ENCODE measurements at regions not wholly inside any gene's neighbourhood (a gene's known extent, or its start where the extent isn't known, plus 50 kb on each side); places are given as distances from the start of the nearest gene placed in this dataset.

- H3K79me2 ChIP-seq (ENCODE audit: insufficient read depth, low read length): no peaks in the 10 kb centered on the region
- no peak overlapping the region for H3K4me3 ChIP-seq (ENCODE audit: insufficient read depth, low read depth, low read length)
- no peak overlapping the region for H3K27ac Mint-ChIP-seq (ENCODE audit: unreplicated experiment)
- H3K4me3 Mint-ChIP-seq (ENCODE audit: unreplicated experiment): no peak overlapping the region
- no peak overlapping the region for H3K9ac ChIP-seq (ENCODE audit: low read length)
- FAIRE-seq (no peak), DNase-seq (ENCODE audit: low read depth) (no peak)
- no peak overlapping the region for H2AFZ ChIP-seq (ENCODE audit: low read depth, low read length)
- no peak overlapping the region for H3K27ac ChIP-seq (ENCODE audit: low read depth, low read length)
- H3K36me3 Mint-ChIP-seq (ENCODE audit: low read depth, unreplicated experiment): no peaks in the 10 kb centered on the region
- H3K27me3 Mint-ChIP-seq (ENCODE audit: low read depth, unreplicated experiment): no peaks in the 10 kb centered on the region
- TF ChIP-seq, protein P1, sequence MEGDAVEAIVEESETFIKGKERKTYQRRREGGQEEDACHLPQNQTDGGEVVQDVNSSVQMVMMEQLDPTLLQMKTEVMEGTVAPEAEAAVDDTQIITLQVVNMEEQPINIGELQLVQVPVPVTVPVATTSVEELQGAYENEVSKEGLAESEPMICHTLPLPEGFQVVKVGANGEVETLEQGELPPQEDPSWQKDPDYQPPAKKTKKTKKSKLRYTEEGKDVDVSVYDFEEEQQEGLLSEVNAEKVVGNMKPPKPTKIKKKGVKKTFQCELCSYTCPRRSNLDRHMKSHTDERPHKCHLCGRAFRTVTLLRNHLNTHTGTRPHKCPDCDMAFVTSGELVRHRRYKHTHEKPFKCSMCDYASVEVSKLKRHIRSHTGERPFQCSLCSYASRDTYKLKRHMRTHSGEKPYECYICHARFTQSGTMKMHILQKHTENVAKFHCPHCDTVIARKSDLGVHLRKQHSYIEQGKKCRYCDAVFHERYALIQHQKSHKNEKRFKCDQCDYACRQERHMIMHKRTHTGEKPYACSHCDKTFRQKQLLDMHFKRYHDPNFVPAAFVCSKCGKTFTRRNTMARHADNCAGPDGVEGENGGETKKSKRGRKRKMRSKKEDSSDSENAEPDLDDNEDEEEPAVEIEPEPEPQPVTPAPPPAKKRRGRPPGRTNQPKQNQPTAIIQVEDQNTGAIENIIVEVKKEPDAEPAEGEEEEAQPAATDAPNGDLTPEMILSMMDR (IDR thresholded peaks at IDR 0.05; ENCODE audit: insufficient read depth, low read depth, low read length): no peak
- TF ChIP-seq EZH2 (IDR thresholded peaks at IDR 0.05; ENCODE audit: insufficient read depth, low read length): no peak
- peaks cover 8% of the 10 kb centered on the region for H3K9me3 Mint-ChIP-seq (ENCODE audit: unreplicated experiment)
- no peaks in the 10 kb centered on the region for H4K20me1 ChIP-seq (ENCODE audit: insufficient read depth, low read length)
- no peak overlapping the region for H3K4me2 ChIP-seq (ENCODE audit: low read length)
- H3K9me3 ChIP-seq (ENCODE audit: insufficient read depth, low read depth, low read length): peaks cover 2% of the 10 kb centered on the region
- H3K4me1 Mint-ChIP-seq (ENCODE audit: low read depth, unreplicated experiment): no peaks in the 10 kb centered on the region
- H3K4me1 ChIP-seq (ENCODE audit: insufficient read depth, low read length): no peaks in the 10 kb centered on the region
- H3K27me3 ChIP-seq (ENCODE audit: insufficient read depth, low read length): no peaks in the 10 kb centered on the region
- H3K36me3 ChIP-seq (ENCODE audit: insufficient read depth, low read length): no peaks in the 10 kb centered on the region
These were observed 307.2 kb upstream of the NDN start for GRCh38 chr15:23994273-23994672.

GRCh38 chr15:23998056-23998455, 311.0 kb upstream of the NDN start:
- no peaks in the 10 kb centered on the region for H3K79me2 ChIP-seq (ENCODE audit: insufficient read depth, low read length)
- H3K4me1 ChIP-seq (ENCODE audit: insufficient read depth, low read length): no peaks in the 10 kb centered on the region
- DNase-seq (ENCODE audit: low read depth) (no peak), FAIRE-seq (no peak)
- Mint-ChIP-seq H3K4me3 (ENCODE audit: unreplicated experiment) (no peak overlapping the region), H3K9me3 (ENCODE audit: unreplicated experiment) (peaks cover 8% of the 10 kb centered on the region), H3K36me3 (ENCODE audit: low read depth, unreplicated experiment) (no peaks in the 10 kb centered on the region), H3K27me3 (ENCODE audit: low read depth, unreplicated experiment) (no peaks in the 10 kb centered on the region), H3K27ac (ENCODE audit: unreplicated experiment) (no peak overlapping the region), H3K4me1 (ENCODE audit: low read depth, unreplicated experiment) (no peaks in the 10 kb centered on the region)
- H3K4me3 ChIP-seq (ENCODE audit: insufficient read depth, low read depth, low read length): no peak overlapping the region
- H3K27me3 ChIP-seq (ENCODE audit: insufficient read depth, low read length): no peaks in the 10 kb centered on the region
- TF ChIP-seq, protein P1 (IDR thresholded peaks at IDR 0.05; ENCODE audit: insufficient read depth, low read depth, low read length): no peak
- no peak for TF ChIP-seq EZH2 (IDR thresholded peaks at IDR 0.05; ENCODE audit: insufficient read depth, low read length)
- H3K4me2 ChIP-seq (ENCODE audit: low read length): no peak overlapping the region
- no peak overlapping the region for H3K9ac ChIP-seq (ENCODE audit: low read length)
- H3K27ac ChIP-seq (ENCODE audit: low read depth, low read length): no peak overlapping the region
- no peak overlapping the region for H2AFZ ChIP-seq (ENCODE audit: low read depth, low read length)
- no peaks in the 10 kb centered on the region for H3K36me3 ChIP-seq (ENCODE audit: insufficient read depth, low read length)
- no peaks in the 10 kb centered on the region for H3K9me3 ChIP-seq (ENCODE audit: insufficient read depth, low read depth, low read length)
- no peaks in the 10 kb centered on the region for H4K20me1 ChIP-seq (ENCODE audit: insufficient read depth, low read length)

DNA sequence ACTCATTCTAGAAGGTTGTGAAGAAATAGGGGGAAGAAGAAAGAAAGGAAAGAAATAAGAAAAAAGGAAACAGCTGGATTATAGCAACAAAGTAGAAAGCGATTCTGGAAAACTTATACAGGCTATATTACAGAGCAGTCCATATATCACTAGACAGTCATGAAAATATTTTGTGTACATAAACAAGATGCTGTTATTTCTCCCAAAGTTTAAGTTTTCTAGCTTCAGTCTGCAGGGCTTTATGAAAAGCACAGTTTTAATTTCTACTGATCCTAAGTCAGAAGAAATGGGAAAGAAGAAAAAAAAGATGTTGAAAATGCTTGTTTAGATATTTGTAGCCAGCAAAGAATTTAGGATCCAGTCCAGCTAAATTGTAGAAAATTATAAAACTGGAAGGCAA, 321.4 kb upstream of the NDN start:
- FAIRE-seq: no peak

More for the DNA sequence above, 321.4 kb upstream of the NDN start:
- Histone ChIP-seq H4K20me1 (ENCODE audit: insufficient read depth, low read length) (no peaks in the 10 kb centered on the region), H3K9ac (ENCODE audit: low read length) (no peak overlapping the region), H3K9me3 (ENCODE audit: insufficient read depth, low read depth, low read length) (no peaks in the 10 kb centered on the region), H3K4me2 (ENCODE audit: low read length) (no peak overlapping the region), H3K27ac (ENCODE audit: low read depth, low read length) (no peak overlapping the region), H3K79me2 (ENCODE audit: insufficient read depth, low read length) (no peaks in the 10 kb centered on the region), H3K4me3 (ENCODE audit: insufficient read depth, low read depth, low read length) (no peak overlapping the region), H3K27me3 (ENCODE audit: insufficient read depth, low read length) (no peaks in the 10 kb centered on the region), H2AFZ (ENCODE audit: low read depth, low read length) (no peak overlapping the region), H3K4me1 (ENCODE audit: insufficient read depth, low read length) (no peaks in the 10 kb centered on the region), H3K36me3 (ENCODE audit: insufficient read depth, low read length) (no peaks in the 10 kb centered on the region)
- Mint-ChIP-seq H3K36me3 (ENCODE audit: low read depth, unreplicated experiment) (no peaks in the 10 kb centered on the region), H3K4me3 (ENCODE audit: unreplicated experiment) (no peak overlapping the region), H3K9me3 (ENCODE audit: unreplicated experiment) (peaks cover 6% of the 10 kb centered on the region), H3K27ac (ENCODE audit: unreplicated experiment) (no peak overlapping the region), H3K4me1 (ENCODE audit: low read depth, unreplicated experiment) (peaks cover 4% of the 10 kb centered on the region), H3K27me3 (ENCODE audit: low read depth, unreplicated experiment) (no peaks in the 10 kb centered on the region)
- DNase-seq (ENCODE audit: low read depth): no peak
- no peak for TF ChIP-seq EZH2 (IDR thresholded peaks at IDR 0.05; ENCODE audit: insufficient read depth, low read length)
- TF ChIP-seq, protein P1 (IDR thresholded peaks at IDR 0.05; ENCODE audit: insufficient read depth, low read depth, low read length): no peak
